NB4 (cell line): ENCODE measurements at regions not wholly inside any gene's neighbourhood (a gene's known extent, or its start where the extent isn't known, plus 50 kb on each side); places are given as distances from the start of the nearest gene placed in this dataset.

Experiments
- CTCF ChIP-seq: IDR thresholded peaks from one replicate; pipeline ENCODE4 v1.5.1; 2012; ENCODE audit warnings: low read depth, low read length
- MAX ChIP-seq: IDR thresholded peaks from 2 replicates; pipeline ENCODE4 v1.6.1; 2011; ENCODE audit warnings: low read depth, low read length
- MYC ChIP-seq: IDR thresholded peaks from 2 replicates; pipeline ENCODE4 v1.6.1; 2011; ENCODE audit warnings: low read depth, low read length
- POLR2A ChIP-seq: IDR thresholded peaks from 2 replicates; pipeline ENCODE4 v1.6.1; 2011; ENCODE audit warnings: mild to moderate bottlenecking; ENCODE audit not compliant: insufficient read length; ENCODE audit errors: extremely low read depth

DNA sequence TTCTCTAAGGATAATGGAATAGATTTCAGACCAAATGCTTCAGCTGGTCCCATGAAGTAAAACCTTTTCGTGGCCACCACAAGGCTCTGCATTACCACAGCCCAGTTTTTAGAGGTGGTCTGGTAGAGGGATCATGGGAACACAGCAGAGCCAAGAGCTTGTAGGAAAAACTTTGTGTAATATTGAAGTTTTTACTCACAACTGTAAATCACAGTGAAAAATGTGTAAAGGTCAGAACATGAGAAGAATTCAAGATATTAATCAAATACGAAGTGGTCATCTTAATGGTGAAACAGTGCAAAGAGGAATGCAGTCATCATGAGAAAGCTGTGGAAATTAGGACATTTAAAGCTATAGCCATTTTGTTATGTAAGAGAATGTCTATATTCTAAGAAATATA, 197.5 kb downstream of the NPR3 start:
- TF ChIP-seq CTCF = no peak
- no peak for TF ChIP-seq POLR2A
- TF ChIP-seq MAX = no peak
- TF ChIP-seq MYC = no peak
